Kidney epithelial cell (primary cell): ENCODE measurements at regions not wholly inside any gene's neighbourhood (a gene's known extent, or its start where the extent isn't known, plus 50 kb on each side); places are given as distances from the start of the nearest gene placed in this dataset.

ENCODE experiments used
- DNase-seq: peaks from one replicate; pipeline ENCODE4 v3.0.0-alpha.2; 2010; ENCODE audit warnings: low read depth
- H3K27me3 ChIP-seq: 2 replicates; pipeline ENCODE4 v1.6.0; 2011; ENCODE audit warnings: low read length; ENCODE audit not compliant: control insufficient read depth, insufficient read depth
- H3K36me3 ChIP-seq: 2 replicates; pipeline ENCODE4 v1.5.1; 2011; ENCODE audit warnings: low read length; ENCODE audit not compliant: control insufficient read depth, insufficient read depth
- H3K4me3 ChIP-seq: 2 replicates; pipeline ENCODE4 v1.5.1; 2011; ENCODE audit warnings: low read depth, mild to moderate bottlenecking, control low read depth, low read length
- CTCF ChIP-seq: IDR thresholded peaks from 2 replicates; pipeline ENCODE4 v1.5.1; 2011; ENCODE audit warnings: mild to moderate bottlenecking, moderate library complexity, low read length, control low read depth, inconsistent platforms; ENCODE audit not compliant: insufficient read depth, poor library complexity, severe bottlenecking

- H3K27me3 ChIP-seq, result no peaks in the 10 kb centered on the region
- no peak for DNase-seq
- H3K36me3 ChIP-seq, result no peaks in the 10 kb centered on the region
- no peak overlapping the region for H3K4me3 ChIP-seq
- no peak for TF ChIP-seq CTCF
Measured at GRCh38 chr2:145760781-145761649, 1241.1 kb upstream of the ZEB2 start.

GRCh38 chr2:145759228-145759915, 1239.5 kb upstream of the ZEB2 start:
- no peaks in the 10 kb centered on the region for H3K36me3 ChIP-seq
- no peak for TF ChIP-seq CTCF
- no peak overlapping the region for H3K4me3 ChIP-seq
- DNase-seq, result no peak
- H3K27me3 ChIP-seq, result no peaks in the 10 kb centered on the region

GRCh38 chr2:145757503-145758246, 1237.8 kb upstream of the ZEB2 start:
- Histone ChIP-seq H3K27me3 (no peaks in the 10 kb centered on the region), H3K36me3 (no peaks in the 10 kb centered on the region), H3K4me3 (no peak overlapping the region)
- DNase-seq, result no peak
- no peak for TF ChIP-seq CTCF

GRCh38 chr2:145755019-145755837, 1235.3 kb upstream of the ZEB2 start:
- Histone ChIP-seq H3K27me3 (no peaks in the 10 kb centered on the region), H3K4me3 (no peak overlapping the region), H3K36me3 (no peaks in the 10 kb centered on the region)
- no peak for DNase-seq
- TF ChIP-seq CTCF, result no peak

- H3K4me3 ChIP-seq, result no peak overlapping the region
Measured at GRCh38 chr2:145753966-145754365, 1234.0 kb upstream of the ZEB2 start.

More at GRCh38 chr2:145753966-145754365, 1234.0 kb upstream of the ZEB2 start:
- TF ChIP-seq CTCF, result no peak
- no peak for DNase-seq
- Histone ChIP-seq H3K36me3 (no peaks in the 10 kb centered on the region), H3K27me3 (no peaks in the 10 kb centered on the region)
